DOHH2 (cell line): ENCODE measurements at regions not wholly inside any gene's neighbourhood (a gene's known extent, or its start where the extent isn't known, plus 50 kb on each side); places are given as distances from the start of the nearest gene placed in this dataset.

ENCODE experiments used
- CTCF ChIP-seq: fragments of 200-600 bp; sonication (generic); IDR thresholded peaks from one replicate; pipeline ENCODE4 v1.5.1; 2014; ENCODE audit warnings: antibody characterized with exemption, mild to moderate bottlenecking, low read depth, low read length; ENCODE audit not compliant: poor library complexity, severe bottlenecking
- EZH2phosphoT487 ChIP-seq: fragments of 200-600 bp; sonication (generic); IDR thresholded peaks from 2 replicates; pipeline ENCODE4 v1.6.1; 2017; ENCODE audit warnings: borderline replicate concordance, mild to moderate bottlenecking, antibody characterized with exemption, low read length, moderate library complexity, mixed read lengths

- TF ChIP-seq CTCF (no peak), EZH2phosphoT487 (no peak)
Measured at GRCh38 chr6:66964216-66964615, 1257.2 kb upstream of the EYS start.
